ENCODE measurements at regions not wholly inside any gene's neighbourhood (a gene's known extent, or its start where the extent isn't known, plus 50 kb on each side); places are given as distances from the start of the nearest gene placed in this dataset.

DNA sequence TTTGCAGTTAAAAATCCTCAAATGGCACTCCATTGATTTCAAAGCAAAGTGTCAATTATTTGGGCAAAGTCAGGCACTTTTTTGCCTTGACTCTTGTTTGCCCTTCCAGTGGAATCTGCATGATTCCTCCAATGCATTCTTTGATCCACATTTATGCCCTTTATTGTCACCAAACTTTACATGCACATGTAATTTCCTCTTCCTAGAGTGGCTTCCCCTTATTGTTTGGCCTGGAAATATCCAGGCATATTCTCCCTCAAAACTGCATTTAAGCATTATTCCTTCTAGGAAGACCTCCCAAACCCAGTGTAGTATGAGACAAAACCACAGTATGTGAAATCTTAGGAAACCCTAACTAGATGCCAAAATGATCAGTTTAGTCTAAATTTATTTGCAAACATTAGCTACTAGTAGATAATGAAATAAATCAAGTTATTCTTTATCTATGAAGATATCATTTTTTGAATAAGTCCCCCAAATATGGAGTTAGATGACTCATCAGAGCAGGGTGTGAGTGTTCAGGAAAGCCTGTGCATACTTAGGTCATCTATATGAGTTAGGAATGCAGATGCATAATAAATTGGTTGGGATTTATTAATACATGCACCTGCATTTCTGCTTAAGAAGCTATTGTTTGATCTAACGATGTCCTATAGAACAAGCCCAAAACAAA, 433.3 kb upstream of the TCF4 start:
- TF ChIP-seq EZH2 (IDR thresholded peaks at IDR 0.05; ENCODE audit: borderline replicate concordance, low read length): no peak
- TF ChIP-seq, protein P1, sequence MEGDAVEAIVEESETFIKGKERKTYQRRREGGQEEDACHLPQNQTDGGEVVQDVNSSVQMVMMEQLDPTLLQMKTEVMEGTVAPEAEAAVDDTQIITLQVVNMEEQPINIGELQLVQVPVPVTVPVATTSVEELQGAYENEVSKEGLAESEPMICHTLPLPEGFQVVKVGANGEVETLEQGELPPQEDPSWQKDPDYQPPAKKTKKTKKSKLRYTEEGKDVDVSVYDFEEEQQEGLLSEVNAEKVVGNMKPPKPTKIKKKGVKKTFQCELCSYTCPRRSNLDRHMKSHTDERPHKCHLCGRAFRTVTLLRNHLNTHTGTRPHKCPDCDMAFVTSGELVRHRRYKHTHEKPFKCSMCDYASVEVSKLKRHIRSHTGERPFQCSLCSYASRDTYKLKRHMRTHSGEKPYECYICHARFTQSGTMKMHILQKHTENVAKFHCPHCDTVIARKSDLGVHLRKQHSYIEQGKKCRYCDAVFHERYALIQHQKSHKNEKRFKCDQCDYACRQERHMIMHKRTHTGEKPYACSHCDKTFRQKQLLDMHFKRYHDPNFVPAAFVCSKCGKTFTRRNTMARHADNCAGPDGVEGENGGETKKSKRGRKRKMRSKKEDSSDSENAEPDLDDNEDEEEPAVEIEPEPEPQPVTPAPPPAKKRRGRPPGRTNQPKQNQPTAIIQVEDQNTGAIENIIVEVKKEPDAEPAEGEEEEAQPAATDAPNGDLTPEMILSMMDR (IDR thresholded peaks at IDR 0.05; ENCODE audit: low read length): no peak

All from OCI-LY1 (cell line).